ENCODE measurements at regions not wholly inside any gene's neighbourhood (a gene's known extent, or its start where the extent isn't known, plus 50 kb on each side); places are given as distances from the start of the nearest gene placed in this dataset.

- no peak overlapping the region for H3K14ac ChIP-seq (replicated peaks; ENCODE audit: low read depth, low read length)
- no peak overlapping the region for H3K4ac ChIP-seq (ENCODE audit: low read depth, low read length)
- no peak overlapping the region for H2AFZ ChIP-seq (replicated peaks; ENCODE audit: low read length, poor library complexity)
- H3K4me3 ChIP-seq (ENCODE audit: insufficient read depth, low read depth, low read length) = no peak overlapping the region
- H3K56ac ChIP-seq (ENCODE audit: extremely low read depth, insufficient read depth, low read length) = no peak overlapping the region
- BruUV-seq (replicated peaks) = no TSS peak
- no peak overlapping the region for H2AK5ac ChIP-seq (ENCODE audit: low read depth, low read length)
- no peak overlapping the region for H2BK5ac ChIP-seq (ENCODE audit: low read depth, low read length, poor library complexity, severe bottlenecking)
- no peaks in the 10 kb centered on the region for H3K36me3 ChIP-seq (ENCODE audit: control insufficient read depth, insufficient read depth, low read length)
- H4K8ac ChIP-seq (ENCODE audit: low read depth in 2 of 2, low read length in 2 of 2) = no peak overlapping the region
- H2AK9ac ChIP-seq (replicated peaks; ENCODE audit: low read depth, low read length, poor library complexity) = no peak overlapping the region
- no peak overlapping the region for H4K91ac ChIP-seq (ENCODE audit: insufficient read depth, low read depth, low read length)
- H3K18ac ChIP-seq (ENCODE audit: low read depth, low read length) = no peak overlapping the region
- H3K4me1 ChIP-seq (ENCODE audit: control insufficient read depth, insufficient read depth, low read length) = no peaks in the 10 kb centered on the region
- CTCF ChIA-PET = no interaction called here
- no peak overlapping the region for H3K23ac ChIP-seq (ENCODE audit: low read depth, low read length)
- POLR2A ChIA-PET (ENCODE audit: unreplicated experiment) = no interaction called here
- TF ChIP-seq CHD1 (IDR thresholded peaks at IDR 0.05; ENCODE audit: low read depth, low read length) = no peak
- TF ChIP-seq BHLHE40 (IDR thresholded peaks at IDR 0.05; ENCODE audit: low read depth, low read length) = no peak
- no peak for TF ChIP-seq NFE2L2 (IDR thresholded peaks at IDR 0.05; ENCODE audit: low read depth, low read length)
- TF ChIP-seq SMC3 (IDR thresholded peaks at IDR 0.05; ENCODE audit: low read depth, low read length) = no peak
- TF ChIP-seq FOS (IDR thresholded peaks at IDR 0.05; ENCODE audit: low read depth, low read length) = no peak
- no peak for TF ChIP-seq USF2 (IDR thresholded peaks at IDR 0.05; ENCODE audit: low read depth, low read length)
- no peak for TF ChIP-seq MXI1 (IDR thresholded peaks at IDR 0.05; ENCODE audit: borderline replicate concordance, low read depth, low read length)
- TF ChIP-seq RAD21 (IDR thresholded peaks at IDR 0.05; ENCODE audit: low read length) = no peak
- H3K79me1 ChIP-seq (ENCODE audit: low read depth in 1 of 2, low read length in 2 of 2) = no peaks in the 10 kb centered on the region
- 60% methylated on average over 1 of the region's 3 CpGs; no CpG with 5 or more reads in 1 of the 2 experiments for WGBS, 2 experiments (ENCODE audit: extremely low coverage in 2 of 2, insufficient read length in 1 of 2)
- no peak overlapping the region for H4K5ac ChIP-seq (ENCODE audit: low read depth, low read length)
- DNase-seq = no peak
- H3K9me1 ChIP-seq (ENCODE audit: insufficient read depth, low read length) = no peaks in the 10 kb centered on the region
- H2BK120ac ChIP-seq (ENCODE audit: low read depth, low read length) = no peak overlapping the region
- H3K9ac ChIP-seq (ENCODE audit: low read depth, low read length) = no peak overlapping the region
- no peak for ATAC-seq (ENCODE audit: low read depth)
- no peak overlapping the region for H3K4me2 ChIP-seq (ENCODE audit: low read depth, low read length)
- H2BK15ac ChIP-seq (ENCODE audit: low read depth, low read length) = no peak overlapping the region
- dilution Hi-C loops (cut with HindIII; ENCODE audit: low sequenced_read_pairs, unreplicated experiment) (no loop called here), intact Hi-C loops (cut with micrococcal nuclease) (no loop called here), in situ Hi-C loops (cut with MboI; ENCODE audit: low sequenced_read_pairs) (no loop called here)
- no peak overlapping the region for H3K27ac ChIP-seq (ENCODE audit: insufficient read depth, low read length)
- H2BK20ac ChIP-seq (ENCODE audit: low read depth, low read length) = no peak overlapping the region
- no peaks in the 10 kb centered on the region for H4K20me1 ChIP-seq (ENCODE audit: insufficient read depth, low read length)
- H3K9me3 ChIP-seq (ENCODE audit: control insufficient read depth, insufficient read depth, low read length) = peaks cover 6% of the 10 kb centered on the region
- no peaks in the 10 kb centered on the region for H3K27me3 ChIP-seq (ENCODE audit: control insufficient read depth, insufficient read depth, low read length)
These were observed 204.1 kb downstream of the ELAVL2 start for GRCh38 chr9:23621924-23622323.

Measured in IMR-90 (cell line).